Pancreas (tissue), 10 donors: ENCODE measurements at regions not wholly inside any gene's neighbourhood (a gene's known extent, or its start where the extent isn't known, plus 50 kb on each side); places are given as distances from the start of the nearest gene placed in this dataset.

Experiments used
- ATAC-seq, 4 donors: fragments of 200-7000 bp; cut with Tn5 transposase; one replicate each; pipeline versions ENCODE4 v1.8.0 to v1.9.1; 2020; ENCODE audit warnings: mild to moderate bottlenecking in 4 of 4, moderate library complexity in 4 of 4
- DNase-seq, 6 donors: peaks; one replicate each; pipeline ENCODE4 v3.0.0-alpha.2; 2020
- FAIRE-seq: peaks from 2 replicates; lab custom pipeline; 2012; peaks lifted over from hg19 to GRCh38; lab: Jason Lieb, UNC
- H3K27ac ChIP-seq, 4 donors: fragments of 200-600 bp; sonication (generic); 1 replicate in 3 of 4; 2 replicates in 1 of 4; pipeline versions ENCODE4 v1.5.0 to v1.8.0; 2020
- H3K27me3 ChIP-seq, 4 donors: fragments of 200-600 bp; one replicate each; pipeline ENCODE4 v1.8.0; 2021
- H3K36me3 ChIP-seq, 3 donors: fragments of 200-600 bp; sonication (generic) in 1 of 3; one replicate each; pipeline versions ENCODE4 v1.5.0 to v1.8.0; 2020 to 2021
- H3K4me1 ChIP-seq, 3 donors: fragments of 200-600 bp; one replicate each; pipeline ENCODE4 v1.8.0; 2021
- H3K4me3 ChIP-seq, 4 donors: fragments of 200-600 bp; sonication (generic) in 2 of 4; one replicate each; pipeline versions ENCODE4 v1.5.0 to v1.8.0; 2020 to 2021
- H3K9me3 ChIP-seq, 4 donors: fragments of 200-600 bp; one replicate each; pipeline ENCODE4 v1.8.0; 2021
- WGBS, 2 donors: extraction: QIAGEN DNeasy Blood & Tissue Kit; methylation state at CpG; one replicate each; pipeline ENCODE4 v1.1.7; 2013; 5-methylcytosine and 5-hydroxymethylcytosine counted together
- intact Hi-C, 3 donors: fragments of 100-400 bp; cut with DNase I; formaldehyde crosslinking; loops; one replicate each; pipeline versions ENCODE4 v1.11.1 to v1.14.2; 2022
- TF ChIP-seq, protein P1 (sequence below), 4 donors: fragments of 200-600 bp; sonication (generic) in 3 of 4; IDR thresholded peaks; one replicate each; pipeline versions ENCODE4 v1.5.0 to v1.8.0; 2021; ENCODE audit warnings: antibody characterized with exemption in 4 of 4
- donor health status: healthy with polysubstance abuse.
- donor health status: DM: no; HTN: no; CAD: no; lungs with moderate emphysema.
- donor health status: DM: no; HTN: no; CAD: no.
- donor health status: control.
- donor health status: control.
- donor health status: Bipolar disorder and iron deficiency.
- donor health status: DM: yes; HTN: yes; CAD: no.
- donor health status: DM: no; HTN: no; CAD: no.
- donor health status: DM: no; HTN: no; CAD: no.
- donor health status: DM: yes; HTN: yes; CAD: no.

- WGBS, 2 donors: 85 to 90% methylated on average over 3 of the region's 3 CpGs
- no peaks in the 10 kb centered on the region for H3K36me3 ChIP-seq
- H3K27me3 ChIP-seq: no peaks in the 10 kb centered on the region
- H3K9me3 ChIP-seq: no peaks in the 10 kb centered on the region
- ATAC-seq (no peak), DNase-seq (no peak), FAIRE-seq (no peak)
- no peak overlapping the region for H3K27ac ChIP-seq
- intact Hi-C loops: no loop called here
- H3K4me1 ChIP-seq: no peaks in the 10 kb centered on the region
- H3K4me3 ChIP-seq: no peak overlapping the region
- TF ChIP-seq, protein P1, sequence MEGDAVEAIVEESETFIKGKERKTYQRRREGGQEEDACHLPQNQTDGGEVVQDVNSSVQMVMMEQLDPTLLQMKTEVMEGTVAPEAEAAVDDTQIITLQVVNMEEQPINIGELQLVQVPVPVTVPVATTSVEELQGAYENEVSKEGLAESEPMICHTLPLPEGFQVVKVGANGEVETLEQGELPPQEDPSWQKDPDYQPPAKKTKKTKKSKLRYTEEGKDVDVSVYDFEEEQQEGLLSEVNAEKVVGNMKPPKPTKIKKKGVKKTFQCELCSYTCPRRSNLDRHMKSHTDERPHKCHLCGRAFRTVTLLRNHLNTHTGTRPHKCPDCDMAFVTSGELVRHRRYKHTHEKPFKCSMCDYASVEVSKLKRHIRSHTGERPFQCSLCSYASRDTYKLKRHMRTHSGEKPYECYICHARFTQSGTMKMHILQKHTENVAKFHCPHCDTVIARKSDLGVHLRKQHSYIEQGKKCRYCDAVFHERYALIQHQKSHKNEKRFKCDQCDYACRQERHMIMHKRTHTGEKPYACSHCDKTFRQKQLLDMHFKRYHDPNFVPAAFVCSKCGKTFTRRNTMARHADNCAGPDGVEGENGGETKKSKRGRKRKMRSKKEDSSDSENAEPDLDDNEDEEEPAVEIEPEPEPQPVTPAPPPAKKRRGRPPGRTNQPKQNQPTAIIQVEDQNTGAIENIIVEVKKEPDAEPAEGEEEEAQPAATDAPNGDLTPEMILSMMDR (IDR thresholded peaks at IDR 0.05): no peak
These were observed 52.9 kb upstream of the SSBP2 start for GRCh38 chr5:81803812-81804211.

GRCh38 chr5:81802625-81803024, 51.7 kb upstream of the SSBP2 start:
- intact Hi-C loops: no loop called here
- 88 to 98% methylated on average over 2 of the region's 2 CpGs for WGBS, 2 donors
- FAIRE-seq (no peak), ATAC-seq (no peak), DNase-seq (no peak)
- TF ChIP-seq, protein P1 (IDR thresholded peaks at IDR 0.05): no peak
- Histone ChIP-seq H3K27ac (no peak overlapping the region), H3K4me1 (no peaks in the 10 kb centered on the region), H3K36me3 (no peaks in the 10 kb centered on the region), H3K4me3 (no peak overlapping the region), H3K27me3 (no peaks in the 10 kb centered on the region), H3K9me3 (no peaks in the 10 kb centered on the region)

- ATAC-seq (no peak), DNase-seq (no peak), FAIRE-seq (no peak)
- H3K9me3 ChIP-seq: no peaks in the 10 kb centered on the region
- no peaks in the 10 kb centered on the region for H3K36me3 ChIP-seq
- TF ChIP-seq, protein P1 (IDR thresholded peaks at IDR 0.05): no peak
- no peak overlapping the region for H3K4me3 ChIP-seq
- no peaks in the 10 kb centered on the region for H3K4me1 ChIP-seq
- intact Hi-C loops: no loop called here
- H3K27ac ChIP-seq: no peak overlapping the region
- 85 to 93% methylated on average over 2 of the region's 2 CpGs for WGBS, 2 donors
- no peaks in the 10 kb centered on the region for H3K27me3 ChIP-seq
These were observed 51.1 kb upstream of the SSBP2 start for GRCh38 chr5:81802020-81802419.

- intact Hi-C loops: no loop called here
- FAIRE-seq (no peak), DNase-seq (no peak), ATAC-seq (no peak)
- TF ChIP-seq, protein P1 (IDR thresholded peaks at IDR 0.05): no peak
- H3K4me3 ChIP-seq: no peak overlapping the region
- no peaks in the 10 kb centered on the region for H3K9me3 ChIP-seq
- no peaks in the 10 kb centered on the region for H3K27me3 ChIP-seq
- H3K36me3 ChIP-seq: no peaks in the 10 kb centered on the region
- WGBS, 2 donors: 59 to 75% methylated on average over 1 of the region's 1 CpG
- H3K27ac ChIP-seq: no peak overlapping the region
- no peaks in the 10 kb centered on the region for H3K4me1 ChIP-seq
These were observed 49.9 kb upstream of the SSBP2 start for GRCh38 chr5:81800797-81801196.
